ENCODE measurements at regions not wholly inside any gene's neighbourhood (a gene's known extent, or its start where the extent isn't known, plus 50 kb on each side); places are given as distances from the start of the nearest gene placed in this dataset.

DNA sequence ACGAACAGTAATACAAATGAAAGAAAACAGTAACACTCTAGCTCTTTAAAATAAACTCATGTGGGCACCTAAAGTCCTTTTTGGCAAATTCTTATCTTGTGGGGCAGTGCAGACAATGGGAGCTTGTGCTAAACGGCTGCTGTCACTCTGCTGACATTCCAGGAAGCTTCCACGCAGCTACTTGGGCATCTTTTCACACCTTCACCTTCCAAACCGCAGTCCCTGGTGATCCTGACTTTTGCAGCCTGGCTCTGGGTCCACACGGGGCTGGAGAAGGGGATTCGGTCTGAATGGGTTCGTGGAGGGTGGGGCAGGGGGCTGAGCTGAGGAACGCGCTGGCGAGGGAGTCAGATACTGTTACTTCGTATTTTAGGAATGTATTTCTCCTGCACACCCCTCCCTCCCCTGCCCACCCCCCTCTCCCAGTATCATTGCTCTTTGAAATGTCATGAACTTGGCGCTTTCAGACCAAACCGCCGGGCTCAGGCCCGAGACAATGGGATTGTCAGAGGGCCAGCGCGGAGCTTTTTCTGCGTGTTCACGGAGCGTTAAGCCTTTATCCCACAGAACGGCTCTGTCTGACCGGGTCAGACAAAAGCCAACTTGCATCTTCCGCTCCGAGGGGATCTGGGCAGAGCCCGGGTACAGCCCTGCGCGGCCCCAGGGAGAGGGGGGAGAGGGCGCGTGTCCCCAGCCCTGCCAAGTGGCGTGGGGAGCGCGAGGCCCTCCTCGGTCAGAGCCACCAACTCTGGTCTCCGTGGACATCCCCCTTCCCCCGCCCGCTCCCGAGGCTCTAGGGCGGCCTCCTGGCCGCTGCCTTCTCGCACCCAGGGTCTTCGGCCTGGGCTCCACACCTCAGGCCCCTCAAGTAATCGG lies 76.7 kb upstream of the EN2 start:
- TF ChIP-seq, protein P1, sequence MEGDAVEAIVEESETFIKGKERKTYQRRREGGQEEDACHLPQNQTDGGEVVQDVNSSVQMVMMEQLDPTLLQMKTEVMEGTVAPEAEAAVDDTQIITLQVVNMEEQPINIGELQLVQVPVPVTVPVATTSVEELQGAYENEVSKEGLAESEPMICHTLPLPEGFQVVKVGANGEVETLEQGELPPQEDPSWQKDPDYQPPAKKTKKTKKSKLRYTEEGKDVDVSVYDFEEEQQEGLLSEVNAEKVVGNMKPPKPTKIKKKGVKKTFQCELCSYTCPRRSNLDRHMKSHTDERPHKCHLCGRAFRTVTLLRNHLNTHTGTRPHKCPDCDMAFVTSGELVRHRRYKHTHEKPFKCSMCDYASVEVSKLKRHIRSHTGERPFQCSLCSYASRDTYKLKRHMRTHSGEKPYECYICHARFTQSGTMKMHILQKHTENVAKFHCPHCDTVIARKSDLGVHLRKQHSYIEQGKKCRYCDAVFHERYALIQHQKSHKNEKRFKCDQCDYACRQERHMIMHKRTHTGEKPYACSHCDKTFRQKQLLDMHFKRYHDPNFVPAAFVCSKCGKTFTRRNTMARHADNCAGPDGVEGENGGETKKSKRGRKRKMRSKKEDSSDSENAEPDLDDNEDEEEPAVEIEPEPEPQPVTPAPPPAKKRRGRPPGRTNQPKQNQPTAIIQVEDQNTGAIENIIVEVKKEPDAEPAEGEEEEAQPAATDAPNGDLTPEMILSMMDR (IDR thresholded peaks at IDR 0.05) = no peak
- TF ChIP-seq POLR2AphosphoS5 (IDR thresholded peaks at IDR 0.05; ENCODE audit: insufficient read depth in 1 of 2, low read depth in 1 of 2) (no peak), POLR2A (IDR thresholded peaks at IDR 0.05) (no peak)
